HG03342 (cell line): ENCODE measurements at regions not wholly inside any gene's neighbourhood (a gene's known extent, or its start where the extent isn't known, plus 50 kb on each side); places are given as distances from the start of the nearest gene placed in this dataset.

Experiments
- ATAC-seq: cut with Tn5 transposase; IDR thresholded peaks from one replicate; pipeline ENCODE4 v1.9.1; 2021; ENCODE audit warnings: mild to moderate bottlenecking, moderate library complexity; ENCODE audit not compliant: unreplicated experiment

GRCh38 chr14:61140271-61140670, 140.9 kb downstream of the TMEM30B start:
- no peak for ATAC-seq

GRCh38 chr14:61139006-61139599, 142.0 kb downstream of the TMEM30B start:
- ATAC-seq = no peak

GRCh38 chr14:61132894-61133293, 148.2 kb downstream of the TMEM30B start:
- ATAC-seq = no peak

GRCh38 chr14:61132336-61132735, 148.8 kb downstream of the TMEM30B start:
- ATAC-seq = no peak

GRCh38 chr14:61130512-61131260, 149.6 kb downstream of the SLC38A6 start:
- no peak for ATAC-seq

- no peak for ATAC-seq
These were observed 148.2 kb downstream of the SLC38A6 start for GRCh38 chr14:61129168-61129745.

- ATAC-seq = no peak
These were observed 147.5 kb downstream of the SLC38A6 start for GRCh38 chr14:61128382-61129167.

- no peak for ATAC-seq
These were observed 145.8 kb downstream of the SLC38A6 start for GRCh38 chr14:61126603-61127498.

GRCh38 chr14:61125867-61126572, 145.0 kb downstream of the SLC38A6 start:
- no peak for ATAC-seq

- ATAC-seq = no peak
These were observed 144.2 kb downstream of the SLC38A6 start for GRCh38 chr14:61125041-61125866.

GRCh38 chr14:61122862-61123261, 141.8 kb downstream of the SLC38A6 start:
- ATAC-seq = no peak

- ATAC-seq = no peak
These were observed 140.3 kb downstream of the SLC38A6 start for GRCh38 chr14:61121355-61121787.

- no peak for ATAC-seq
These were observed 139.5 kb downstream of the SLC38A6 start for GRCh38 chr14:61120576-61120975.

GRCh38 chr14:61119006-61119405, 138.0 kb downstream of the SLC38A6 start:
- ATAC-seq = no peak

- no peak for ATAC-seq
These were observed 135.3 kb downstream of the SLC38A6 start for GRCh38 chr14:61116369-61116768.

GRCh38 chr14:61113561-61114225, 132.6 kb downstream of the SLC38A6 start:
- ATAC-seq = no peak

GRCh38 chr14:61112506-61112905, 131.5 kb downstream of the SLC38A6 start:
- no peak for ATAC-seq

GRCh38 chr14:61111731-61112130, 130.7 kb downstream of the SLC38A6 start:
- ATAC-seq = no peak
